H9 (cell line): ENCODE measurements at regions not wholly inside any gene's neighbourhood (a gene's known extent, or its start where the extent isn't known, plus 50 kb on each side); places are given as distances from the start of the nearest gene placed in this dataset.

Experiments
- DNase-seq: peaks from one replicate; pipeline ENCODE4 v3.0.0-alpha.2; 2017
- H2AFZ ChIP-seq: one replicate; pipeline ENCODE4 v1.6.1; 2013; ENCODE audit warnings: mild to moderate bottlenecking, low read length, control low read depth, moderate library complexity
- H2AK5ac ChIP-seq: 2 replicates; pipeline ENCODE4 v1.6.1; 2013; ENCODE audit warnings: low read length, control low read depth, mixed read lengths; ENCODE audit not compliant: insufficient read length
- H2BK120ac ChIP-seq: one replicate; pipeline ENCODE4 v1.6.1; 2013; ENCODE audit warnings: low read depth, mild to moderate bottlenecking, low read length, control low read depth, inconsistent platforms; ENCODE audit not compliant: poor library complexity, severe bottlenecking
- H2BK12ac ChIP-seq: 2 replicates; pipeline ENCODE4 v1.6.1; 2013; ENCODE audit warnings: low read length, control low read depth, mixed read lengths, low read depth; ENCODE audit not compliant: insufficient read length
- H2BK15ac ChIP-seq: 2 replicates; pipeline ENCODE4 v1.6.1; 2013; ENCODE audit warnings: low read depth, low read length, control low read depth
- H2BK20ac ChIP-seq: one replicate; pipeline ENCODE4 v1.6.1; 2013; ENCODE audit warnings: low read depth, mild to moderate bottlenecking, low read length, control low read depth, inconsistent platforms; ENCODE audit not compliant: poor library complexity, severe bottlenecking
- H2BK5ac ChIP-seq: 2 replicates; pipeline ENCODE4 v1.6.1; 2013; ENCODE audit warnings: low read length, control low read depth, mixed read lengths; ENCODE audit not compliant: insufficient read length
- H3K14ac ChIP-seq: 2 replicates; pipeline ENCODE4 v1.6.1; 2013; ENCODE audit warnings: low read length, control low read depth; ENCODE audit not compliant: insufficient read depth
- H3K18ac ChIP-seq: 2 replicates; pipeline ENCODE4 v1.6.1; 2013; ENCODE audit warnings: low read depth, mild to moderate bottlenecking, mixed read lengths, low read length, control low read depth; ENCODE audit not compliant: insufficient read length
- H3K23ac ChIP-seq: 2 replicates; pipeline ENCODE4 v1.6.1; 2013; ENCODE audit warnings: low read length, control low read depth, mixed read lengths, low read depth; ENCODE audit not compliant: insufficient read length
- H3K23me2 ChIP-seq: 2 replicates; pipeline ENCODE4 v1.6.1; 2013; ENCODE audit warnings: low read depth, mild to moderate bottlenecking, mixed read lengths, low read length, control low read depth; ENCODE audit not compliant: insufficient read length, poor library complexity, severe bottlenecking
- H3K27ac ChIP-seq: 2 replicates; pipeline ENCODE4 v1.5.1; 2013; ENCODE audit warnings: low read length, control low read depth, mixed read lengths, low read depth; ENCODE audit not compliant: insufficient read length
- H3K27me3 ChIP-seq: 2 replicates; pipeline ENCODE4 v1.6.1; 2013; ENCODE audit warnings: low read length, control low read depth, inconsistent platforms; ENCODE audit not compliant: insufficient read depth
- H3K4ac ChIP-seq: 2 replicates; pipeline ENCODE4 v1.6.1; 2013; ENCODE audit warnings: low read depth, mild to moderate bottlenecking, control low read depth, inconsistent platforms, low read length, moderate library complexity
- H3K4me1 ChIP-seq: 2 replicates; pipeline ENCODE4 v1.6.1; 2013; ENCODE audit warnings: low read length, control low read depth, inconsistent platforms; ENCODE audit not compliant: insufficient read depth
- H3K4me2 ChIP-seq: 2 replicates; pipeline ENCODE4 v1.6.1; 2013; ENCODE audit warnings: low read length, control low read depth, mixed read lengths; ENCODE audit not compliant: insufficient read length, insufficient read depth
- H3K56ac ChIP-seq: 2 replicates; pipeline ENCODE4 v1.6.1; 2013; ENCODE audit warnings: low read depth, mild to moderate bottlenecking, mixed read lengths, low read length, control low read depth; ENCODE audit not compliant: insufficient read length
- H3K79me1 ChIP-seq: 2 replicates; pipeline ENCODE4 v1.6.1; 2013; ENCODE audit warnings: low read depth, mild to moderate bottlenecking, moderate library complexity, low read length, control low read depth, inconsistent platforms; ENCODE audit not compliant: insufficient read depth, poor library complexity, severe bottlenecking
- H3K79me2 ChIP-seq: 2 replicates; pipeline ENCODE4 v1.6.1; 2013; ENCODE audit warnings: low read length, control low read depth, inconsistent platforms; ENCODE audit not compliant: insufficient read depth
- H3K9ac ChIP-seq: 2 replicates; pipeline ENCODE4 v1.6.1; 2013; ENCODE audit warnings: low read length, control low read depth, mixed read lengths; ENCODE audit not compliant: insufficient read length; ENCODE audit errors: extremely low read depth
- H3K9me3 ChIP-seq: one replicate; pipeline ENCODE4 v1.6.1; 2013; ENCODE audit warnings: low read depth, low read length, inconsistent platforms; ENCODE audit not compliant: control insufficient read depth
- H3T11ph ChIP-seq: one replicate; pipeline ENCODE4 v1.6.1; 2013; ENCODE audit warnings: mild to moderate bottlenecking, low read length, control low read depth, inconsistent platforms
- H4K20me1 ChIP-seq: one replicate; pipeline ENCODE4 v1.6.1; 2013; ENCODE audit not compliant: control insufficient read depth, insufficient read length, insufficient read depth
- H4K5ac ChIP-seq: 2 replicates; pipeline ENCODE4 v1.6.1; 2013; ENCODE audit warnings: low read depth, mild to moderate bottlenecking, mixed read lengths, low read length, control low read depth; ENCODE audit not compliant: insufficient read length
- H4K8ac ChIP-seq: replicated peaks from 2 replicates; pipeline ENCODE4 v1.6.1; 2013; ENCODE audit warnings: low read length, control low read depth, mixed read lengths, low read depth; ENCODE audit not compliant: insufficient read length
- H4K91ac ChIP-seq: 2 replicates; pipeline ENCODE4 v1.6.1; 2013; ENCODE audit warnings: low read depth, mild to moderate bottlenecking, moderate library complexity, mixed read lengths, low read length, control low read depth; ENCODE audit not compliant: insufficient read length
- H3K27ac Mint-ChIP-seq, 3 experiments: 2 replicates in 2 of 3; 3 replicates in 1 of 3; pipeline ENCODE4 v1.8.0; 2020 to 2021; ENCODE audit warnings: mixed read lengths in 3 of 3, mild to moderate bottlenecking in 1 of 3, moderate library complexity in 1 of 3
- H3K27me3 Mint-ChIP-seq: 2 replicates; pipeline ENCODE4 v1.8.0; 2021; ENCODE audit warnings: low read depth, mild to moderate bottlenecking, moderate library complexity, mixed read lengths
- H3K36me3 Mint-ChIP-seq, 3 experiments: 2 replicates in 2 of 3; 3 replicates in 1 of 3; pipeline ENCODE4 v1.8.0; 2020 to 2021; ENCODE audit warnings: low read depth in 3 of 3, mixed read lengths in 3 of 3; ENCODE audit not compliant: insufficient read depth in 1 of 3
- H3K4me1 Mint-ChIP-seq, 2 experiments: 2 replicates each; pipeline ENCODE4 v1.8.0; 2020; ENCODE audit warnings: mixed read lengths in 2 of 2
- H3K4me3 Mint-ChIP-seq, 2 experiments: 2 replicates in 1 of 2; 3 replicates in 1 of 2; pipeline ENCODE4 v1.8.0; 2020 to 2021; ENCODE audit warnings: mild to moderate bottlenecking in 2 of 2, mixed read lengths in 2 of 2, moderate library complexity in 1 of 2
- H3K9me3 Mint-ChIP-seq, 2 experiments: 2 replicates in 1 of 2; 3 replicates in 1 of 2; pipeline ENCODE4 v1.8.0; 2020; ENCODE audit warnings: mild to moderate bottlenecking in 2 of 2, mixed read lengths in 2 of 2, moderate library complexity in 1 of 2
- CTCF ChIP-seq: fragments of 200-600 bp; sonication (generic); conservative IDR thresholded peaks from 3 replicates; pipeline ENCODE4 v1.8.0; 2021; ENCODE audit warnings: antibody characterized with exemption, mild to moderate bottlenecking
- WGBS: extraction: QIAGEN DNeasy Blood & Tissue Kit; methylation state at CpG from one replicate; pipeline ENCODE4 v1.1.7; 2013; ENCODE audit warnings: missing lambda C conversion rate, low lambda C conversion rate, mixed read lengths; ENCODE audit not compliant: insufficient read length; ENCODE audit errors: extremely low coverage; 5-methylcytosine and 5-hydroxymethylcytosine counted together

DNA sequence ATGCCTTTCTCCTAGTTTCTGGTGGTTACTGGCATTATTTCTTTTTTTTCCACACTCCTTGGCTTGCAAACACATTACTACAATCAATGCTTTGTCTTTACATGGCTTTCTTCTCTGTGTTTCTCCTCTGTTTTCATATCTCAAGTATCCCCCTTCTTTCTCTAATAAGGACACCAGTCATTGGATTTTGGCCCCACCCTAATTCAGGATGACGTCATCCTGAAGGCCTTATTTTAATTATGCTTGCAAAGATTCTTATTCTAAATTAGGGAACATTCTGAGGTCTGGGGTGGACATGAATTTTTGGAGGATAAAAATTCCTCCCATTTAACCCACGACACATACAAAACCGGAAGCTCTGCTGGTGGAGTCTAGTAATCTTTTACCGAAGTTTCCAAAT, 1556.6 kb downstream of the DPP10 start:
- no peak for DNase-seq
- Histone ChIP-seq H4K5ac (no peak overlapping the region), H3K56ac (no peak overlapping the region), H2BK12ac (no peak overlapping the region), H2BK15ac (no peak overlapping the region), H3K79me1 (no peaks in the 10 kb centered on the region), H4K8ac (no peak overlapping the region), H2BK5ac (no peak overlapping the region), H3K23me2 (no peaks in the 10 kb centered on the region), H3K27me3 (no peaks in the 10 kb centered on the region), H3K14ac (no peak overlapping the region), H3K9ac (no peak overlapping the region), H2BK120ac (no peak overlapping the region), H4K91ac (no peak overlapping the region), H3K4me2 (no peak overlapping the region), H3K18ac (no peak overlapping the region), H3K27ac (no peak overlapping the region), H3K9me3 (no peaks in the 10 kb centered on the region), H3K4ac (no peak overlapping the region), H3T11ph (no peak overlapping the region), H3K4me1 (no peaks in the 10 kb centered on the region), H2AK5ac (no peak overlapping the region), H2AFZ (no peak overlapping the region), H3K23ac (no peak overlapping the region), H4K20me1 (no peaks in the 10 kb centered on the region), H3K79me2 (no peaks in the 10 kb centered on the region), H2BK20ac (no peak overlapping the region)
- Mint-ChIP-seq H3K27ac (no peak overlapping the region; a peak in 1 of 7 replicates), H3K36me3 (peaks cover 0 to 5% (median 0%) of the 10 kb centered on the region in 3 experiments; a peak in 1 of 7 replicates), H3K27me3 (no peaks in the 10 kb centered on the region), H3K9me3 (peaks cover 4 to 5% of the 10 kb centered on the region in 2 experiments; a peak in 3 of 5 replicates), H3K4me1 (peaks cover 0 to 5% of the 10 kb centered on the region in 2 experiments; a peak in 2 of 4 replicates), H3K4me3 (no peak overlapping the region)
- WGBS = no CpG with 5 or more reads among the region's 4 CpGs
- no peak for TF ChIP-seq CTCF
